ENCODE measurements at regions not wholly inside any gene's neighbourhood (a gene's known extent, or its start where the extent isn't known, plus 50 kb on each side); places are given as distances from the start of the nearest gene placed in this dataset.

DNA sequence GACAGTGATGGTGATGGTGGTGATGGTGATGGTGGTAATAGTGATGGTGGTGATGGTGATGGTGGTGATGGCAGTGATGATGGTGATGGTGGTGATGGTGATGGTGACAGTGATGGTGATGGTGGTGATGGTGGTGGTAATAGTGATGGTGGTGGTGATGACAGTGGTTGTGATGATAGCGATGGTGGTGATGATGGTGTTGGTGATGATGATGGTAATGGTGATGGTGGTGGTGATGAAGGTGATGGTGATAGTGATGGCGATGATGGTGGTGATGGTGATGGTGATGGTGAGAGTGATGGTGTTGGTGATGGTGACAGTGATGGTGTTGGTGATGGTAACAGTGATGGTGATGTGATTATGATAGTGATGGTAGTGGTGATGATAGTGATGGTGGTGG, 94.3 kb downstream of the ASB1 start:
- no peaks in the 10 kb centered on the region for H3K4me1 ChIP-seq
- DNase-seq, result no peak
- TF ChIP-seq POLR2A (IDR thresholded peaks at IDR 0.05) (no peak), CTCF (IDR thresholded peaks at IDR 0.05) (no peak)
- peaks cover 0 to 6% of the 10 kb centered on the region in 2 donors for H3K9me3 ChIP-seq
- intact Hi-C loops (cut with DNase I; ENCODE audit: low total_unique reads), result no loop called here
- H3K27ac ChIP-seq, result no peak overlapping the region
- H3K27me3 ChIP-seq, result no peaks in the 10 kb centered on the region
- no peak overlapping the region for H3K4me3 ChIP-seq
- H3K36me3 ChIP-seq, result no peaks in the 10 kb centered on the region

DNA sequence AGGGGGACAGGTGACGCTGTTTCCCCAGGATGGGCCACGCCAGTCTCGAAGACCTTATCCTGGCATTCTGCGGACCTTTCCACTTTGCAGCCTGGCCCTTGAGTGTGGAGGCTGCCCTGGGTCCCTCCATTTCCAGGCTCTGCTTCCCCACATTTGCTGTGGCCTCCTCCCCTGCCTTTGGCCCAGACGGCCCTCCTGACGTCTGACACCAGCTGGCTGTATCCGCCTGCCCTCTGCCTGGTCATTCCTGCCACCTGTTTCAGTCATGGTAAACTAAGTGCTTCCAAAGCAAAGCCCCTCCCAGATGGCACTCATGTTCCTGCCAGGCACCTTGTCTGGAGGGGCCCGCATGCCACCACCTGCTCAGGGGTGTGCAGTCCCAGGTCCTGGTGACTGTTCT, 95.1 kb downstream of the ASB1 start:
- no peaks in the 10 kb centered on the region for H3K36me3 ChIP-seq
- peaks cover 0 to 3% of the 10 kb centered on the region in 2 donors for H3K9me3 ChIP-seq
- no peak overlapping the region for H3K27ac ChIP-seq
- no peaks in the 10 kb centered on the region for H3K27me3 ChIP-seq
- TF ChIP-seq CTCF (IDR thresholded peaks at IDR 0.05) (no peak), POLR2A (IDR thresholded peaks at IDR 0.05) (no peak)
- no peak for DNase-seq
- intact Hi-C loops (cut with DNase I; ENCODE audit: low total_unique reads), result no loop called here
- no peaks in the 10 kb centered on the region for H3K4me1 ChIP-seq
- no peak overlapping the region for H3K4me3 ChIP-seq

DNA sequence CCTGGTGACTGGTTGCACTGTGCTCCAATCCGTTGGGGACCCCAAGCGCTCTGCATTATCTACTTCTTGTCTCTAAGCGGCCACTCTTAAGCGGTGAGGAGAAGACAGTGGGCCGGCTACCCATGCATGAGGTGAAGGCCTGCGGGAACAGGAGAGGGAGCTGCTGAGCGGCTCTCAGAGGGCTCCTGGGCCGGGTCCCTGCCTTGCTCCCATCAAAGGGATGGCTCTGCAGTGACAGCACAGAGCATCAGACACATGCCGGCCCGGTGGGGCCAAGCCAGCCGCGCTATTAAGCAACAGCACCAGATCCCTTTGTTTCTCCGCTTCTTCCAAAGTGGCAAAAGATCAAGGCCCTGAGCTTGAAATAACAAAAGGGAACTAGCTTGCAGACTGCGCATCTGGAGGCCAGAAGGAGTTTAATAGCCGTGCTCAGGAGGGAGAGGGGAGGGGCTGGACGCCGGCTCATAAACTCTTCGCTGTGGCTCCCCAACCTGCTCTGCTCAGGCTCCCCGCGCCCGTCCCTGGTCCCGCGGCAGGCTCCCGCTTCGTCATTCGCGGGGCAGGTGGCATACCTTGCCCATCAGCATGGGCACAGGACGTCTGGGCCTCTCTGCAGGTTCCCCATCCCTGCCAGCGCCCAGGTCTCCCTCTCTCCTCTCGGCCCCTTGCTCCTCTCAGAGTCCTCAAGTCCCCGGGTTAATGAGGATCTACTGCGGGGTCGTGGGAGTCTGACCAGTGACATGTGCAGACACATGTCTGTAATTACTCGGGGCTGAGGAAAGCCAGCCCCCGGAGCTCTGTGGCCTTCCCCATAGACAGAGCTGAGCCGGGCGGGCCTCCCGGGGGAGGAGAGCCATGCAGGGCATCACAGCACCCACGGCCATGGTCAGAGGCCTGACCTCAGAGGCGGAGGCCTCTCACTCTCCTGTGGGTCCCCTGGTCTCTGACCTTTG, 96.7 kb downstream of the ASB1 start:
- H3K27ac ChIP-seq, result peak overlapping the region; percentile 2 to 11
- intact Hi-C loops (cut with DNase I; ENCODE audit: low total_unique reads), result no loop called here

GRCh38 chr2:238524426-238524983, 97.8 kb downstream of the ASB1 start:
- TF ChIP-seq CTCF (IDR thresholded peaks at IDR 0.05), result no peak
- no peak for TF ChIP-seq POLR2A (IDR thresholded peaks at IDR 0.05)
- intact Hi-C loops (cut with DNase I; ENCODE audit: low total_unique reads), result no loop called here
- DNase-seq, result no peak
- Histone ChIP-seq H3K27ac (no peak overlapping the region), H3K9me3 (no peaks in the 10 kb centered on the region), H3K4me3 (no peak overlapping the region), H3K27me3 (no peaks in the 10 kb centered on the region), H3K4me1 (no peaks in the 10 kb centered on the region), H3K36me3 (no peaks in the 10 kb centered on the region)

More for the DNA sequence above, 96.7 kb downstream of the ASB1 start:
- peak; percentile 62 to 73 for DNase-seq
- Histone ChIP-seq H3K4me1 (no peaks in the 10 kb centered on the region), H3K27me3 (no peaks in the 10 kb centered on the region), H3K36me3 (no peaks in the 10 kb centered on the region), H3K9me3 (no peaks in the 10 kb centered on the region), H3K4me3 (no peak overlapping the region)
- peak; percentile 21 to 55 (median 40) for TF ChIP-seq CTCF (IDR thresholded peaks at IDR 0.05)
- TF ChIP-seq POLR2A (IDR thresholded peaks at IDR 0.05), result no peak

DNA sequence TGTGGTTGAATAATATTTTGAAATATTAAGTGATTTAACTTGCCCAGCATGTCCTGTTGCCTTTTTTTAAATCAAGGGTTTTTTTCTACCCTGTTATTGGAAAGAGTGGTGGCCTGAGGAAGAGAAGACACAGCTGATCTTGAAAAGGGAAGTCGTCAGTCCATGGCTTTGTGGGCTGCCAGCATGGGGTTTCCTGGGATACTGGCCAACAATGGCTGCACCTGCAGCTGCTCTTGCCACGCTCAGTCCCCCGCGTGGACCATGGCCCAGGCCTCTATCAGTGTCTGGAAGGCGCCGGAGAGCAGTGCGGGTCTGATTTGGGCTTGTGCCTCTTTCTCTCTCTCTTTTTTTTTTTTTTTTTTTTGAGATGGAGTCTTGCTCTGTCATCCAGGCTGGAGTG, 99.3 kb downstream of the ASB1 start:
- Histone ChIP-seq H3K36me3 (no peaks in the 10 kb centered on the region), H3K4me3 (no peak overlapping the region), H3K27me3 (no peaks in the 10 kb centered on the region), H3K4me1 (no peaks in the 10 kb centered on the region), H3K27ac (no peak overlapping the region), H3K9me3 (no peaks in the 10 kb centered on the region)
- intact Hi-C loops (cut with DNase I; ENCODE audit: low total_unique reads), result no loop called here
- no peak for TF ChIP-seq CTCF (IDR thresholded peaks at IDR 0.05)
- no peak for TF ChIP-seq POLR2A (IDR thresholded peaks at IDR 0.05)
- DNase-seq, result no peak

All from uterus (tissue), 3 donors.